Uterus (tissue), 3 donors: ENCODE measurements at regions not wholly inside any gene's neighbourhood (a gene's known extent, or its start where the extent isn't known, plus 50 kb on each side); places are given as distances from the start of the nearest gene placed in this dataset.

Source experiments
- DNase-seq, 2 donors: peaks; one replicate each; pipeline ENCODE4 v3.0.0-alpha.2; 2019 to 2020
- H3K27ac ChIP-seq, 2 donors: fragments of 200-600 bp; sonication (generic); 1 replicate in 1 of 2; 2 replicates in 1 of 2; pipeline ENCODE4 v1.5.1; 2016 to 2018
- H3K27me3 ChIP-seq, 2 donors: fragments of 200-600 bp; sonication (generic); one replicate each; pipeline ENCODE4 v1.5.1; 2018 to 2019; ENCODE audit warnings: control low read depth in 1 of 2
- H3K36me3 ChIP-seq, 2 donors: fragments of 200-600 bp; sonication (generic); one replicate each; pipeline ENCODE4 v1.5.1; 2019; ENCODE audit warnings: control low read depth in 1 of 2
- H3K4me1 ChIP-seq, 2 donors: fragments of 200-600 bp; sonication (generic); one replicate each; pipeline ENCODE4 v1.5.1; 2018 to 2019; ENCODE audit warnings: control low read depth in 1 of 2
- H3K4me3 ChIP-seq, 2 donors: fragments of 200-600 bp; sonication (generic); 1 replicate in 1 of 2; 2 replicates in 1 of 2; pipeline ENCODE4 v1.5.1; 2018 to 2019; ENCODE audit warnings: mild to moderate bottlenecking in 1 of 2
- H3K9me3 ChIP-seq, 2 donors: fragments of 200-600 bp; sonication (generic); one replicate each; pipeline ENCODE4 v1.5.1; 2019; ENCODE audit warnings: control low read depth in 1 of 2
- CTCF ChIP-seq, 4 experiments: fragments of 200-600 bp in 2 of 4; fragments of 450-650 bp in 2 of 4; sonication (generic) in 2 of 4; IDR thresholded peaks; one replicate each; pipeline ENCODE4 v1.5.1; 2016 to 2019; ENCODE audit warnings: antibody characterized with exemption in 4 of 4, mild to moderate bottlenecking in 2 of 4, moderate library complexity in 1 of 4
- POLR2A ChIP-seq, 2 donors: fragments of 450-650 bp; IDR thresholded peaks; one replicate each; pipeline ENCODE4 v1.6.1; 2016; ENCODE audit warnings: antibody characterized with exemption in 2 of 2, mild to moderate bottlenecking in 1 of 2, moderate library complexity in 1 of 2
- intact Hi-C: fragments of 100-400 bp; cut with DNase I; formaldehyde crosslinking; loops from one replicate; pipeline ENCODE4 v1.15.1; 2023; ENCODE audit warnings: low total_unique reads
- donor health status: DM: yes; HTN: yes; CAD: no.

DNA sequence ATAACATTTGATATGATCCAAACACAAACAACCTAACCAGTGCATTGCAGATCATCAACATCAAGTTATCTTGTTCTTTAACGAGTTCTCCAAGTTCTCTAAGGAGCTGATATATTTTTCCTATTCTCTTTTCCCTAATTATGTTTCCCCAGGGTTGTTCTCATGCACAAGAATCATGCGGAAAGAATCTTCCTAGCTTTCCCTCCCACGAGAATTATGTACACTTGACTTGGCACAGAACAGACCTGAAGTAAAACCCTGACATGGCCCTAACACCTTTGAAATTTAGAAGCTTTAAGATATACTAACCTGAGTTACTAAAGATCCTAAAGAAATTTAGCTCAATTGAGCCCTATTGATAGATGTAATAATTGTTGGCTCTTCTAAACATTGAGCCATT is 110.7 kb upstream of the FST start:
- H3K27ac ChIP-seq = no peak overlapping the region
- no peaks in the 10 kb centered on the region for H3K4me1 ChIP-seq
- no peak for TF ChIP-seq POLR2A (IDR thresholded peaks at IDR 0.05)
- TF ChIP-seq CTCF (IDR thresholded peaks at IDR 0.05) = no peak
- intact Hi-C loops = no loop called here
- H3K9me3 ChIP-seq = no peaks in the 10 kb centered on the region
- H3K36me3 ChIP-seq = no peaks in the 10 kb centered on the region
- H3K27me3 ChIP-seq = no peaks in the 10 kb centered on the region
- H3K4me3 ChIP-seq = no peak overlapping the region
- no peak for DNase-seq

GRCh38 chr5:53373451-53374158 is 106.8 kb upstream of the FST start:
- DNase-seq = no peak
- Histone ChIP-seq H3K27me3 (no peaks in the 10 kb centered on the region), H3K36me3 (no peaks in the 10 kb centered on the region), H3K4me3 (no peak overlapping the region), H3K27ac (no peak overlapping the region), H3K4me1 (no peaks in the 10 kb centered on the region), H3K9me3 (no peaks in the 10 kb centered on the region)
- intact Hi-C loops = no loop called here
- TF ChIP-seq POLR2A (IDR thresholded peaks at IDR 0.05) = no peak
- no peak for TF ChIP-seq CTCF (IDR thresholded peaks at IDR 0.05)

- Histone ChIP-seq H3K27me3 (no peaks in the 10 kb centered on the region), H3K27ac (no peak overlapping the region), H3K9me3 (no peaks in the 10 kb centered on the region), H3K4me1 (no peaks in the 10 kb centered on the region), H3K4me3 (no peak overlapping the region), H3K36me3 (no peaks in the 10 kb centered on the region)
- no peak for TF ChIP-seq POLR2A (IDR thresholded peaks at IDR 0.05)
- no peak for TF ChIP-seq CTCF (IDR thresholded peaks at IDR 0.05)
- intact Hi-C loops = no loop called here
- DNase-seq = no peak
Measured at GRCh38 chr5:53376853-53377252, 103.6 kb upstream of the FST start.

DNA sequence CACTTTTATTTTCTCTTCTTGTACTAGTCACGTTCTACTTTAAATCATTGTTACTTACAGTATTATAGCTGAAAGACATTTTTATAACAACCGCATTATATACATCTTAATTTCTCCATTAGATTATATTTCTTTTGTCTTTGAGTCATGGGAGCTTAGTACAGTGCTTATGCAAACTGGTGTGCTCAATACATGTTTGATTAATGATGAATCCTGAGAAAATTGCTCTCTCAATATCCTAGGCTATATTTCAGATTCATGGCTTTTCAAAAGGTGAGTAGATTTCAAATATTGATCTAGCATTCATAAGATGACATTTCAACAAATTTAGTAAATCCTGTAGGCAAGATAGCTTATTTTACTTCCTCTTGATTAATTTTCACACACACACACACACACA is 102.2 kb upstream of the FST start:
- H3K36me3 ChIP-seq = no peaks in the 10 kb centered on the region
- H3K27ac ChIP-seq = no peak overlapping the region
- TF ChIP-seq CTCF (IDR thresholded peaks at IDR 0.05) = no peak
- TF ChIP-seq POLR2A (IDR thresholded peaks at IDR 0.05) = no peak
- DNase-seq = no peak
- no peak overlapping the region for H3K4me3 ChIP-seq
- no peaks in the 10 kb centered on the region for H3K27me3 ChIP-seq
- H3K9me3 ChIP-seq = no peaks in the 10 kb centered on the region
- intact Hi-C loops = no loop called here
- H3K4me1 ChIP-seq = no peaks in the 10 kb centered on the region

DNA sequence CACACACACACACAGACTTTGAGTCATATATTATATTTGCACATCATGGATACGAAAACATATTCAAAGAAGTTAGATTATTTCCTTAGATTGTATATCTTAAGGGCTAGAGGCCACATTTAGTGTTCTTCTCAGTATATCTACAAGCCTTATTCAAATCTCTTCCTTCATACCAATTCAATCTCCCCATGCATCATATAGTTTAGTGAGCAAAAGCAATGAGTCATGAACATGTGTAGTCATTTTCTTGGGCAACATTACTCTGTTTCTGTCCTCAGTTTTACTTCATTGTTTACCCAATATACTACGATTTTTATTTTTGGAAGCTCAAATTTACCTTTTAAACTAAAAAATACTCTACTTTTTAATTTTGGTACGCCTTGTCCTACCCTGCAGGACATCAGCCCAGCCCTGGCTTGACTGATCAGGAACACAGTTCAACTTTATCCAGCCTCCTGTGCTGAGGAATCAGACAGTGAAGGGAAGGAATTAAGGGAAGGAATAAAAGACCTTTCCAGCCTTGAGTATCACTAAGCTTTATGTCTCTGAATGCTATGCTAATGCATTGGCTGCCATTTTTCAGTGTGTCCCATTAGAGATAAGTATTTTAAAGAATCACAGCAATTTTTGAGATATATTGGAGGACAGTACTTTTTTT is 101.7 kb upstream of the FST start:
- DNase-seq = no peak
- no peaks in the 10 kb centered on the region for H3K36me3 ChIP-seq
- no peaks in the 10 kb centered on the region for H3K4me1 ChIP-seq
- no peak overlapping the region for H3K27ac ChIP-seq
- H3K27me3 ChIP-seq = no peaks in the 10 kb centered on the region
- TF ChIP-seq CTCF (IDR thresholded peaks at IDR 0.05) = no peak
- no peak for TF ChIP-seq POLR2A (IDR thresholded peaks at IDR 0.05)
- no peak overlapping the region for H3K4me3 ChIP-seq
- intact Hi-C loops = no loop called here
- no peaks in the 10 kb centered on the region for H3K9me3 ChIP-seq
